HEK293T (cell line): ENCODE measurements at regions not wholly inside any gene's neighbourhood (a gene's known extent, or its start where the extent isn't known, plus 50 kb on each side); places are given as distances from the start of the nearest gene placed in this dataset.

ENCODE experiments used
- BHLHE40 ChIP-seq: fragments of 450-650 bp; IDR thresholded peaks from 2 replicates; pipeline ENCODE4 v1.6.1; 2016; ENCODE audit warnings: mild to moderate bottlenecking, moderate library complexity, borderline replicate concordance
- HDGF ChIP-seq: fragments of 450-650 bp; IDR thresholded peaks from 2 replicates; pipeline ENCODE4 v1.6.1; 2017; ENCODE audit warnings: antibody characterized with exemption, borderline replicate concordance
- PKNOX1 ChIP-seq: fragments of 450-650 bp; IDR thresholded peaks from 2 replicates; pipeline ENCODE4 v1.6.1; 2016
- SUZ12 ChIP-seq: fragments of 450-650 bp; IDR thresholded peaks from 2 replicates; pipeline ENCODE4 v1.6.1; 2016; ENCODE audit warnings: mild to moderate bottlenecking

- TF ChIP-seq SUZ12 (no peak), PKNOX1 (no peak), BHLHE40 (no peak), HDGF (no peak)
Measured at GRCh38 chr4:149183638-149184037, 632.0 kb downstream of the IQCM start.
